Activated naive CD8-positive, alpha-beta T cell treated with anti-CD3 and anti-CD28 coated beads, Interleukin-2, amount 50 U/mL, for 16 hours (primary cell): ENCODE measurements at regions not wholly inside any gene's neighbourhood (a gene's known extent, or its start where the extent isn't known, plus 50 kb on each side); places are given as distances from the start of the nearest gene placed in this dataset.
"Not testable (repeated sequence)": the region's sequence is repeated elsewhere in the genome, so short reads cannot be mapped to it uniquely, and the experiment has no call there.

Experiments
- DNase-seq: peaks from one replicate; pipeline ENCODE4 v3.0.0-alpha.2; 2020; ENCODE audit warnings: low read depth, low spot score

DNA sequence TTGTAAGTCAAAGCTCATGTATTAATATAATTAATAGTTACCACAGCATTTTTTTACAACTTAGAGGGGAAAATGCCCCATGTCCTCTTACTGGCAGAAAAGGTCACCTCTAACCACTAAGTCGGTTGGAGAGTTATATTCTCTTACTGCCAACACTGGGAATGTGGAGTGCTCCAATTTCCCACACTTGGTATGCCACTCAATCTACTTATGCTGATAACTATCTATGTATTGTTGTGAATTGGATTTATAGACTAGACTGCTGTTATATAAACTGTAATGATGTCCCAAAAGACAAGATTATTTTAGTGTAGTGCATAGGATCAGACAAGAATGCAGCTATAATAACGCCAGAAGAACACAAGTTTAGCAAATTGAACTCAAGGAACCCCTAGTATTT is 2385.2 kb upstream of the C9orf72 start:
- no peak for DNase-seq

- no peak for DNase-seq
These were observed 2392.6 kb upstream of the C9orf72 start for GRCh38 chr9:29965834-29966233.

DNA sequence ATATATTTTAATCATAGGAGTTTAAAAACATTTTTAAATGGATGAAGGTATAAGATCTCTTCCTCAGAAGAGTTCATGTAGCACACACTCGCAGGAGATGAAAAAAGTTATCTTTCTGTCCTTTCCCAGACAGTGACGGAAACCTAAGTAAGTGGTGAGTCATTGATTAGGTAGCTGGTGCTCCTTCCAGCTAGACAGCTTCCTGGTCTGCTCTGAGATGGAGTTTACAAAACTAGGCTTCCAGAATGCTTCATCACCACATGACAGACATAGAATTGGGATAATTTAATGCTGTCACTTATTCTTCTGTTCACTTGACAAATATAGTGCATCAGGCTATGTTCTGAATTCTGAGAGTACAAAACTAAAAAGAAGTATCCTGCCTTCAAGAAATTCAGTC is 2393.0 kb upstream of the C9orf72 start:
- DNase-seq, result no peak

GRCh38 chr9:29968831-29969230 is 2395.6 kb upstream of the C9orf72 start:
- no peak for DNase-seq

DNA sequence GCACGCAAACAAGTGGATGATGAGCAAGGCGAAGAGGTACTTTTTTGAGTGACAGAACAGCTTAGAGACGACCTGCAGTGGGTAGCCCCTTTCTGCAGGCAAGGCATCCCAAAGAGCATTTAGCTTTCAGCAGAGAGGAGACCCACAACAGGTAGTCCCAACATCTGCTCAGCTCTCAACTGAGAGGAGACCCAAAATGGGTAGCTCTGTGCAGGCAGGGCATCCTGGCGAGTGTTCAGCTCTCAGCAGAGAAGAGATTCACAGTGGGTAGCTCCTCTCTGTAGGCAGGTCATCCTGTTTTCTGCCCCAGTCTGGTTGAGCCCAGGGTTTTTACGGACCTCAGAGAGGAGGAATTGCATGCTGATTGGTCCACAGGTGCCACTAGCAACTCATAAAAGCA is 2396.1 kb upstream of the C9orf72 start:
- no peak for DNase-seq

DNA sequence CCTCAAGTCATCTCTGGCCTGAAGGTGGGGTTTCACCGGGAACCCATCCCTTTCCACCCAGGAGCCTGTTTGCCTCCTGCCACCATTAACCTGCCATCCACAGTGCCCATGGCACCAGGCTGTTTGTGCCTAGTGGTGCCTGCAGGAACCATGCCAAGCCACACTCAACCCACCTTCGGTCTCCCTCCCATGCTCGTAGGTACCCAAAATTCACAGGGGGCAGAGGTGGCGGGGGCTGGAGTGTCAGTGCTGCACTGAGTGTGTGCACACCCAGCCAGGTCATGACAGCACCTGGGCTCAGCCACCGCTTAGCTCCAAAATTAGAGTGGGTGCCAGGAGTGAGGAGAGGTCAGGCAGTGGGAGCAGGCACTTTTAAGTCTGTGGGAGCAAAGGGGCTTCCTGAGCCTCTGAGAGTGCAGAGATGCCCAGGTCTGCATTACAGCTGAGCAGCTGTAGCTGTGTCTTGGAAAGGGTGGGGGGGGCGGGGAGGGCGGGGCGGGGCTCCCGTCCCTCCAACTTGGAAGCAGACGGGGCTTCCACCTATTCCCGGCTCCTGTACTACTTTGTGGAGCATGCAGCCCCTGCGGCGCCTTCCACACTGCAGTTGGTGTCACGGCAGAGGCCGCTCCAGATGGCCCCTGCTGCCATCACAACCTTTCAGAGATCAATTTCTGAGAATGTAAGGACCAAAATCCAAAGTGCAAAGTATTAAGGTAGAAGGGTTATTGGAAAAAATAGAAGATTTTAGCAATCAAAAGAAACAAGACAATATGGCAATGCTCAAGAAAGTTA is 2396.8 kb upstream of the C9orf72 start:
- DNase-seq, result no peak

DNA sequence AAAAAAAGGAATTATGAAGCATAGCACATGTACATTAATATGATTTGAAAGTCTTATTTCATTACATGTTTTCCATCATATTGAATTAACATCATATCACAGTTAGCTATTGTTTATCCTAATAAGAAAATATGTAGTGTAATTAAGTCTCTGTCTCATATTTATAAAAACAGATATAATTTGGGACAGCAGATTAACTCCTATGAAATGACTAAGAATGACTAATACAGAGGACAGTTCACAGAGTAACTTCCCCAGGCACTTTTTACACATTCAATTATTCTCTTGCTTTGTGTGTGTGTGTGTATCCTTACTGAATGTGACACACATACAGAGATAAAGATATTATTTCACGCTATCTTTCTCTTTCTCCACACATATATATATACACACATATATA is 2400.9 kb upstream of the C9orf72 start:
- DNase-seq, result no peak

DNA sequence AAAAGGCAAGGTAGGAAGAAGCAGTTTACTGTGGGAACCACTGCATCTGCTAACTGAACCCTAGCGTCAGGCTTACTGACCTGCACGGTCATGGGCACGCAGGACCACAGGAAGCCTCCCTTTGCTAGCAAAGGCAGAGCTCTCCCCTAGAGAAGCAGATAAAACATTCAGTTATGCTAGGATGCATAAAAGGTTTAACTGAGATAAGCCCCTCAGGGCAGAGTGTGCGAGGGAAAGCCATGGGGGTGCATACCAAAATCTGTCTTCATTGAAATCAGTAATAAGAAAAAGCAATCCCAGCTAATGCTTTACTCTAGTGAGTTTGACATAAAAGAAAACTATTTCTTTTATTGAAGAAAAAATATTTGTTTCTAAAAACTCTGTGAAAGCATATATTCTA is 2403.7 kb upstream of the C9orf72 start:
- DNase-seq, result no peak

- no peak for DNase-seq
These were observed 2403.4 kb upstream of the ACO1 start for GRCh38 chr9:29981013-29981412.

- no peak for DNase-seq
These were observed 2384.8 kb upstream of the ACO1 start for GRCh38 chr9:29999645-30000044.

DNA sequence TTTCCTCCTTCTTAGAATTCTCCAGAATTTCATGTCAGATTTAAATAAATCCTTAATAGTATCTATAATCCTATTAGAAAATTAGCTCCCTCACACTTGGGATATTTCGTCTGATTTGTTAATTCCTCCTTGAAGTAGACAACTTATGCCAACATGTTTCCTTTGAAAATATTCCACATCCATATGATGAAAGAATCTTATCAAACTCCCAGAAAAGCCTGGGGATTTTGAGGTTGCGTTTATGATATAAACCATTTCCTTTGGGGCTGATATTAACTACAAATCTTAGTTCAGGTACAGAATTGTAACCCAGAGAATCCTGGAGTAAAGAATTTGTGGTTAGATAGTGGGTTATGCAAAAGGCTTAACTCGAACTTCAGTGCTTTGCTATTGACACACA is 2373.8 kb upstream of the ACO1 start:
- no peak for DNase-seq

- DNase-seq, result no peak
These were observed 2371.8 kb upstream of the ACO1 start for GRCh38 chr9:30012622-30013021.

- DNase-seq, result no peak
These were observed 2369.4 kb upstream of the ACO1 start for GRCh38 chr9:30015073-30015472.

- no peak for DNase-seq
These were observed 2364.3 kb upstream of the ACO1 start for GRCh38 chr9:30020161-30020560.

- no peak for DNase-seq
These were observed 2348.7 kb upstream of the ACO1 start for GRCh38 chr9:30035761-30036160.

- no peak for DNase-seq
These were observed 2347.9 kb upstream of the ACO1 start for GRCh38 chr9:30036558-30036957.

GRCh38 chr9:30039712-30040111 is 2344.7 kb upstream of the ACO1 start:
- DNase-seq, result no peak

DNA sequence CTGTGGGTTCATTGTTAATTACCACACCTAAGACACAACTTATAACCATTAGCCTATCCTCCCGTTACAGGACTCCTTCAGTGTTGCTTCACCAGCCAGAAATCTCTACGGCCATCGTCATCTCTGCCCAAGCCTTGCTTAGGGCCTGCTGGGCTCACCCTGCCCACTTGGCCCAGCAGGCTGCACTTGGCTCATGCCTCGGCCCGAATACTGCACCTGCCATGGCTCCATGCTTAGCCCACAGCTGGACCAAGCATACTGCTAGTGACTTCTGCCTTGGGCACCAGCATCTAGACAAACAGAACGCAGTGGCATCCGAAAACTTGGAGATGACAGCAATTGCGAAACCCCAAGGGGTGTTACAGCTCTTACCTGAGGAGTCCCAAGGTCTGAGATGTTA is 2336.0 kb upstream of the ACO1 start:
- no peak for DNase-seq

GRCh38 chr9:30058463-30058862 is 2326.0 kb upstream of the ACO1 start:
- DNase-seq, result no peak

DNA sequence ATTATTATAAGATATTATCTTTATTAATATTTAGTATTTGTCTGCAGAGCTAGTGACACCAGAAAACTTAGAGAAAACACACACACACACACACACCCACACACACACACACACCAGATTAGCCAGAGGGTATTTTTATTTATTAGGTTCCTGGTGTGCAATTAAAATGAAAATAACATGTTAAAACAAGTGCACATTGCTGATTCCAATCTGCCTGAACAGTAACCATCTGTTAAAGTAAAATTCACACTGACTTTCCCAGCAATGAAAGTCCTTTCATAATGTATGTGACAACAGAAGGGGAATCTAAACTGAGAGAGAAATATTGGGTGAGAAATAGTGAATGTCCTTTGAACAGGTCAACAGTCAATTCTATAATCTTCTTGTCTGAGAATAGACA is 2323.5 kb upstream of the ACO1 start:
- DNase-seq, result no peak

GRCh38 chr9:30065888-30066287 is 2318.6 kb upstream of the ACO1 start:
- DNase-seq, result no peak

GRCh38 chr9:30069236-30069635 is 2315.2 kb upstream of the ACO1 start:
- not testable (repeated sequence) for DNase-seq

DNA sequence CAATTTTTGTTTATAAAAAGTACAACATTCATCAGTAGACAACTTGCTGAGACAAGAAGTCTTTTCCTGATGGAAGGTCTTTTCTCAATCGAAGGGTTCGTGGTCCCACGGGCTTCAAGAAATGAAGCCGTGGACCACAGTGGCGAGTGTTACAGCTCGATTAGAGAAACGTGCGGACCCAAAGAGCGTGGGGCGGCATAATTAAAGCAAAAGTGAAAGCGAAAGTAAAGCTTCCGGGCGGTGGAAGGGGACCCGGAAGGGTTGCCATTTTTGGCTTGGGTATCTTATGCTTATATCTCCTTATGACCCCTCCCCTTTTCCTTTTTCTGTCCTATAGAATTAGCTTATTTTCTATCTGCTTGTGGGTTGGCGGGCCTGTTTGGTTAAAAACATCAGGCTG is 2309.4 kb upstream of the ACO1 start:
- no peak for DNase-seq
